ENCODE measurements at regions not wholly inside any gene's neighbourhood (a gene's known extent, or its start where the extent isn't known, plus 50 kb on each side); places are given as distances from the start of the nearest gene placed in this dataset.

- no peaks in the 10 kb centered on the region for H4K20me1 ChIP-seq (ENCODE audit: insufficient read depth, low read length, poor library complexity, severe bottlenecking)
- no peaks in the 10 kb centered on the region for H3K27me3 ChIP-seq (ENCODE audit: insufficient read depth, low read length, poor library complexity, severe bottlenecking)
- no peak overlapping the region for H2AFZ ChIP-seq (ENCODE audit: low read length)
- no peaks in the 10 kb centered on the region for H3K79me2 ChIP-seq (ENCODE audit: insufficient read depth, low read length)
- no peak overlapping the region for H3K4me2 ChIP-seq (ENCODE audit: low read depth, low read length, poor library complexity, severe bottlenecking)
- no peaks in the 10 kb centered on the region for H3F3A ChIP-seq (ENCODE audit: low read depth)
- TF ChIP-seq EZH2phosphoT487 (IDR thresholded peaks at IDR 0.05; ENCODE audit: borderline replicate concordance): no peak
- no peak for TF ChIP-seq CTCF (conservative IDR thresholded peaks at IDR 0.05; ENCODE audit: low read length)
- H3K36me3 ChIP-seq (ENCODE audit: insufficient read depth, low read length): no peaks in the 10 kb centered on the region
- H3K9ac ChIP-seq (ENCODE audit: low read depth, low read length, poor library complexity, severe bottlenecking): no peak overlapping the region
- H3K4me1 ChIP-seq (ENCODE audit: insufficient read depth, low read length, poor library complexity, severe bottlenecking): peaks cover 14% of the 10 kb centered on the region
- H3K4me3 ChIP-seq (ENCODE audit: low read length, poor library complexity, severe bottlenecking): no peak overlapping the region
- H3K9me3 ChIP-seq (ENCODE audit: insufficient read depth, low read depth, low read length): no peaks in the 10 kb centered on the region
- H3K9me2 ChIP-seq (replicated peaks; ENCODE audit: low read depth, low read length): no peaks in the 10 kb centered on the region
These were observed 52.2 kb upstream of the DAB2IP start for GRCh38 chr9:121598965-121599871.

GRCh38 chr9:121599872-121600585, 51.4 kb upstream of the DAB2IP start:
- Histone ChIP-seq H3K9me3 (ENCODE audit: insufficient read depth, low read depth, low read length) (no peaks in the 10 kb centered on the region), H3K4me3 (ENCODE audit: low read length, poor library complexity, severe bottlenecking) (no peak overlapping the region), H3F3A (ENCODE audit: low read depth) (no peaks in the 10 kb centered on the region), H4K20me1 (ENCODE audit: insufficient read depth, low read length, poor library complexity, severe bottlenecking) (no peaks in the 10 kb centered on the region), H3K9ac (ENCODE audit: low read depth, low read length, poor library complexity, severe bottlenecking) (no peak overlapping the region), H3K4me1 (ENCODE audit: insufficient read depth, low read length, poor library complexity, severe bottlenecking) (peaks cover 20% of the 10 kb centered on the region), H3K9me2 (replicated peaks; ENCODE audit: low read depth, low read length) (no peaks in the 10 kb centered on the region), H2AFZ (ENCODE audit: low read length) (no peak overlapping the region), H3K79me2 (ENCODE audit: insufficient read depth, low read length) (no peaks in the 10 kb centered on the region), H3K36me3 (ENCODE audit: insufficient read depth, low read length) (no peaks in the 10 kb centered on the region), H3K27me3 (ENCODE audit: insufficient read depth, low read length, poor library complexity, severe bottlenecking) (no peaks in the 10 kb centered on the region), H3K4me2 (ENCODE audit: low read depth, low read length, poor library complexity, severe bottlenecking) (no peak overlapping the region)
- no peak for TF ChIP-seq EZH2phosphoT487 (IDR thresholded peaks at IDR 0.05; ENCODE audit: borderline replicate concordance)
- TF ChIP-seq CTCF (conservative IDR thresholded peaks at IDR 0.05; ENCODE audit: low read length): no peak

- TF ChIP-seq CTCF (conservative IDR thresholded peaks at IDR 0.05; ENCODE audit: low read length): no peak
- TF ChIP-seq EZH2phosphoT487 (IDR thresholded peaks at IDR 0.05; ENCODE audit: borderline replicate concordance): no peak
- H4K20me1 ChIP-seq (ENCODE audit: insufficient read depth, low read length, poor library complexity, severe bottlenecking): no peaks in the 10 kb centered on the region
- no peak overlapping the region for H3K9ac ChIP-seq (ENCODE audit: low read depth, low read length, poor library complexity, severe bottlenecking)
- no peaks in the 10 kb centered on the region for H3K9me3 ChIP-seq (ENCODE audit: insufficient read depth, low read depth, low read length)
- H3K36me3 ChIP-seq (ENCODE audit: insufficient read depth, low read length): no peaks in the 10 kb centered on the region
- no peak overlapping the region for H3K4me3 ChIP-seq (ENCODE audit: low read length, poor library complexity, severe bottlenecking)
- no peaks in the 10 kb centered on the region for H3K9me2 ChIP-seq (replicated peaks; ENCODE audit: low read depth, low read length)
- no peaks in the 10 kb centered on the region for H3F3A ChIP-seq (ENCODE audit: low read depth)
- H3K4me1 ChIP-seq (ENCODE audit: insufficient read depth, low read length, poor library complexity, severe bottlenecking): peaks cover 20% of the 10 kb centered on the region
- no peaks in the 10 kb centered on the region for H3K27me3 ChIP-seq (ENCODE audit: insufficient read depth, low read length, poor library complexity, severe bottlenecking)
- H3K4me2 ChIP-seq (ENCODE audit: low read depth, low read length, poor library complexity, severe bottlenecking): no peak overlapping the region
- H3K79me2 ChIP-seq (ENCODE audit: insufficient read depth, low read length): no peaks in the 10 kb centered on the region
- H2AFZ ChIP-seq (ENCODE audit: low read length): no peak overlapping the region
These were observed 50.2 kb upstream of the DAB2IP start for GRCh38 chr9:121601194-121601593.

All from Loucy (cell line).